ENCODE measurements at regions not wholly inside any gene's neighbourhood (a gene's known extent, or its start where the extent isn't known, plus 50 kb on each side); places are given as distances from the start of the nearest gene placed in this dataset.

GRCh38 chr16:80356365-80356764 lies 184.4 kb upstream of the DYNLRB2 start:
- in situ Hi-C loops (cut with HindIII; ENCODE audit: low sequenced_read_pairs), result no loop called here
- TF ChIP-seq CTCF (IDR thresholded peaks at IDR 0.05; ENCODE audit: low read depth, low read length), result no peak
- no peak for DNase-seq (ENCODE audit: low read depth, low spot score)
- no peak overlapping the region for H3K4me3 ChIP-seq (ENCODE audit: low read depth, low read length)

GRCh38 chr16:80355335-80355734 lies 185.5 kb upstream of the DYNLRB2 start:
- no peak for DNase-seq (ENCODE audit: low read depth, low spot score)
- H3K4me3 ChIP-seq (ENCODE audit: low read depth, low read length), result no peak overlapping the region
- no peak for TF ChIP-seq CTCF (IDR thresholded peaks at IDR 0.05; ENCODE audit: low read depth, low read length)
- in situ Hi-C loops (cut with HindIII; ENCODE audit: low sequenced_read_pairs), result no loop called here

- TF ChIP-seq CTCF (IDR thresholded peaks at IDR 0.05; ENCODE audit: low read depth, low read length), result no peak
- H3K4me3 ChIP-seq (ENCODE audit: low read depth, low read length), result no peak overlapping the region
- no peak for DNase-seq (ENCODE audit: low read depth, low spot score)
- in situ Hi-C loops (cut with HindIII; ENCODE audit: low sequenced_read_pairs), result no loop called here
These were observed 190.7 kb upstream of the DYNLRB2 start for GRCh38 chr16:80350061-80350460.

GRCh38 chr16:80347900-80348299 lies 192.9 kb upstream of the DYNLRB2 start:
- in situ Hi-C loops (cut with HindIII; ENCODE audit: low sequenced_read_pairs), result no loop called here
- peak; percentile 26 for DNase-seq (ENCODE audit: low read depth, low spot score)
- no peak for TF ChIP-seq CTCF (IDR thresholded peaks at IDR 0.05; ENCODE audit: low read depth, low read length)
- H3K4me3 ChIP-seq (ENCODE audit: low read depth, low read length), result no peak overlapping the region

- in situ Hi-C loops (cut with HindIII; ENCODE audit: low sequenced_read_pairs), result no loop called here
- TF ChIP-seq CTCF (IDR thresholded peaks at IDR 0.05; ENCODE audit: low read depth, low read length), result no peak
These were observed 193.8 kb upstream of the DYNLRB2 start for GRCh38 chr16:80347002-80347401.

GRCh38 chr16:80346111-80346632 lies 194.6 kb upstream of the DYNLRB2 start:
- no peak for TF ChIP-seq CTCF (IDR thresholded peaks at IDR 0.05; ENCODE audit: low read depth, low read length)
- H3K4me3 ChIP-seq (ENCODE audit: low read depth, low read length), result no peak overlapping the region
- peak; percentile 21 for DNase-seq (ENCODE audit: low read depth, low spot score)
- in situ Hi-C loops (cut with HindIII; ENCODE audit: low sequenced_read_pairs), result no loop called here

More at GRCh38 chr16:80347002-80347401, 193.8 kb upstream of the DYNLRB2 start:
- no peak for DNase-seq (ENCODE audit: low read depth, low spot score)
- no peak overlapping the region for H3K4me3 ChIP-seq (ENCODE audit: low read depth, low read length)

GRCh38 chr16:80345701-80346100 lies 195.1 kb upstream of the DYNLRB2 start:
- no peak for TF ChIP-seq CTCF (IDR thresholded peaks at IDR 0.05; ENCODE audit: low read depth, low read length)
- no peak overlapping the region for H3K4me3 ChIP-seq (ENCODE audit: low read depth, low read length)
- in situ Hi-C loops (cut with HindIII; ENCODE audit: low sequenced_read_pairs), result no loop called here
- no peak for DNase-seq (ENCODE audit: low read depth, low spot score)
